Right atrium auricular region (tissue), 2 donors: ENCODE measurements at regions not wholly inside any gene's neighbourhood (a gene's known extent, or its start where the extent isn't known, plus 50 kb on each side); places are given as distances from the start of the nearest gene placed in this dataset.

Experiments
- DNase-seq: peaks from one replicate; pipeline ENCODE4 v3.0.0-alpha.2; 2019; ENCODE audit warnings: low spot score
- H3K27ac ChIP-seq, 2 donors: fragments of 200-600 bp; sonication (generic); 1 replicate in 1 of 2; 2 replicates in 1 of 2; pipeline ENCODE4 v1.5.1; 2016 to 2019
- H3K27me3 ChIP-seq, 2 donors: fragments of 200-600 bp; sonication (generic); one replicate each; pipeline versions ENCODE4 v1.5.1 to v1.6.0; 2017 to 2019
- H3K36me3 ChIP-seq: fragments of 200-600 bp; sonication (generic); one replicate; pipeline ENCODE4 v1.5.1; 2016
- H3K4me1 ChIP-seq, 2 donors: fragments of 200-600 bp; sonication (generic); one replicate each; pipeline versions ENCODE4 v1.5.1 to v1.6.0; 2017 to 2019
- H3K4me3 ChIP-seq, 2 donors: fragments of 200-600 bp; sonication (generic); 1 replicate in 1 of 2; 2 replicates in 1 of 2; pipeline ENCODE4 v1.5.1; 2017 to 2019; ENCODE audit warnings: mild to moderate bottlenecking in 1 of 2, moderate library complexity in 1 of 2
- H3K9me3 ChIP-seq, 2 donors: fragments of 200-600 bp; sonication (generic); one replicate each; pipeline ENCODE4 v1.5.1; 2019
- TF ChIP-seq, protein P1 (sequence below), 2 donors: fragments of 200-600 bp; sonication (generic); IDR thresholded peaks; one replicate each; pipeline ENCODE4 v1.5.1; 2019; ENCODE audit warnings: antibody characterized with exemption in 2 of 2

DNA sequence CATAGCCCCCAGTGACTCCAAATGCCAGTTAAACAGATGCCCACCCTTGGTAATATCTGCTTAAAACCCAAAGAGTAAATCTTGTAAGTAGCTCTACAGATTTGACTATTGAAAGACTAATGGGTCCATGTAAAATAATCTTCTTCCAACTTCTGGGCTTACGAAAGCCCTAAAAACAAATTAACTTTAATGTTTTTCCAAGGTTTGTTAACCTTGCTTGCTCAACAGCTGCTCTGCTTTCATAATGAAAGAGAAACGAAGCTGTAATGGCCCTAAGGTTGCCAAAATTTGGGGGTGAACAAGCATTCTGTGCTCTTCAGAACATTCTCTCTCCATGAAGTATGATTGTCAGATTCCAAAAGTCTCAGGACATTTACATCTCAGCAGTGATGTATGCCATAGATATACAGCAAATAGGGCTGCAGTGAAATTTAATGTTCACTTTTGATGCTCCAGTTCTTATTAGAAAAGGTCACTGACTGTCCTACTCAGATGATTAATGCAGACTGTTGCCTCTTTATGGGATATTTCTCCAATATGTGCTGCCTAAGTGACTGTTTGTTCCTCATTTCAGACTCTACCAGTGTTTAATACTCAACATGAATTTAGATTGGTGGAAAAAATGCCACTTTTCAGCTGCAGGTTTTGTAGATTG, 436.3 kb upstream of the CHST9 start:
- Histone ChIP-seq H3K4me1 (no peaks in the 10 kb centered on the region), H3K36me3 (no peaks in the 10 kb centered on the region), H3K4me3 (no peak overlapping the region), H3K27me3 (no peaks in the 10 kb centered on the region), H3K27ac (no peak overlapping the region), H3K9me3 (no peaks in the 10 kb centered on the region)
- no peak for DNase-seq
- TF ChIP-seq, protein P1, sequence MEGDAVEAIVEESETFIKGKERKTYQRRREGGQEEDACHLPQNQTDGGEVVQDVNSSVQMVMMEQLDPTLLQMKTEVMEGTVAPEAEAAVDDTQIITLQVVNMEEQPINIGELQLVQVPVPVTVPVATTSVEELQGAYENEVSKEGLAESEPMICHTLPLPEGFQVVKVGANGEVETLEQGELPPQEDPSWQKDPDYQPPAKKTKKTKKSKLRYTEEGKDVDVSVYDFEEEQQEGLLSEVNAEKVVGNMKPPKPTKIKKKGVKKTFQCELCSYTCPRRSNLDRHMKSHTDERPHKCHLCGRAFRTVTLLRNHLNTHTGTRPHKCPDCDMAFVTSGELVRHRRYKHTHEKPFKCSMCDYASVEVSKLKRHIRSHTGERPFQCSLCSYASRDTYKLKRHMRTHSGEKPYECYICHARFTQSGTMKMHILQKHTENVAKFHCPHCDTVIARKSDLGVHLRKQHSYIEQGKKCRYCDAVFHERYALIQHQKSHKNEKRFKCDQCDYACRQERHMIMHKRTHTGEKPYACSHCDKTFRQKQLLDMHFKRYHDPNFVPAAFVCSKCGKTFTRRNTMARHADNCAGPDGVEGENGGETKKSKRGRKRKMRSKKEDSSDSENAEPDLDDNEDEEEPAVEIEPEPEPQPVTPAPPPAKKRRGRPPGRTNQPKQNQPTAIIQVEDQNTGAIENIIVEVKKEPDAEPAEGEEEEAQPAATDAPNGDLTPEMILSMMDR (IDR thresholded peaks at IDR 0.05), result no peak

DNA sequence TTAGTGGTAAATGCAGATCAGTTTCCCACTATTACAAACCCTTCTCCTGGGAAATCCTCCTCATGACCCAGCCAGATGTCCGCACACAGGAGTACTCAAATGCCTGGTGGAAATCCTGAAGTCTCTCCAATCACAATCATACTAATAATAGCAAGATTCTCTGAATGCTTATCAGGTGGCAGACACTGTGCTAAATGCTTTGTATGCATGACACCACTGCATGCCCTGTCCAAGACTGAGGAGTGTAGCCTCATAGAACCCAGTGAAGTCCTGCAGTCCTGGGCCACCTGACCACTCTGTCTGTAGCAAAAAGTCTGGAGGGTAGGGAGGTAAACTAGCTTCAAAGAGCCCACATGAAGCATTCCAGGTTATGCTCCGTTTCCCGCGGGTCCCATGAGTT, 434.8 kb upstream of the CHST9 start:
- Histone ChIP-seq H3K36me3 (no peaks in the 10 kb centered on the region), H3K4me1 (no peaks in the 10 kb centered on the region), H3K27ac (peak overlapping the region in 1 of 2 donors; percentile 32), H3K27me3 (no peaks in the 10 kb centered on the region), H3K9me3 (no peaks in the 10 kb centered on the region), H3K4me3 (no peak overlapping the region)
- no peak for DNase-seq
- TF ChIP-seq, protein P1 (IDR thresholded peaks at IDR 0.05), result no peak

DNA sequence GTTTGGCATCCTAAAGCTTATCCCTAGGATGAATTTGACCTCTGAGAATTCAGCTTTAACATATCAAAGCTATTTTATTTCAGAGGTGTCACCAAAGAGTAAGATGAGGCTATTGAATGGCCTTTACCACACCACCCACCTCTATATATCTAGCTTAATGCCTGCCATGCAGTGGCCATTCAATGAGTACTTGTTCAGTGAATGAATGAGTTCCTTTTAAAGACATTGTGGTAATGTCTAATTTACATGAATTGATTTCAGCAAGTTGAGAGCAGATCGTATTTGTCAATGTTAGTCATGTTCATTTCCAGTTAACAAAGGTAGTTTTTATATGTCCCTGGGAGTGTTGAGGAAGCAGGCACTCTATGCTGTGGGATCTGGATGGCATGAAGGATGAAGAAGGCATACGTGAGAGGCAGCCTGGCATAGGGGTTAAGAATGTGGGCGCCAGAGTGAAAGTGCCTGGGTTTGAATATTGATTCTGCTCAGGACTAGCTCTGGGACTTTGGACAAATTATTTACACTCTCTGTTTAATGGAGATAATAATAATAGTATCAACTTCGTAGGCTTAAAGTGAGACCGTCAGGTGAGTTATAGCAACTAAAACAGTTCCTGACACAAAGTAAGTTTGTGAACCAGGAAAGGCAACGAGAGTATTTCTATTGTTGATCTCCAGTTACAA, 434.1 kb upstream of the CHST9 start:
- Histone ChIP-seq H3K4me3 (no peak overlapping the region), H3K9me3 (no peaks in the 10 kb centered on the region), H3K4me1 (no peaks in the 10 kb centered on the region), H3K36me3 (no peaks in the 10 kb centered on the region), H3K27me3 (no peaks in the 10 kb centered on the region), H3K27ac (peak overlapping the region in 1 of 2 donors; percentile 32)
- no peak for DNase-seq
- TF ChIP-seq, protein P1 (IDR thresholded peaks at IDR 0.05), result no peak

DNA sequence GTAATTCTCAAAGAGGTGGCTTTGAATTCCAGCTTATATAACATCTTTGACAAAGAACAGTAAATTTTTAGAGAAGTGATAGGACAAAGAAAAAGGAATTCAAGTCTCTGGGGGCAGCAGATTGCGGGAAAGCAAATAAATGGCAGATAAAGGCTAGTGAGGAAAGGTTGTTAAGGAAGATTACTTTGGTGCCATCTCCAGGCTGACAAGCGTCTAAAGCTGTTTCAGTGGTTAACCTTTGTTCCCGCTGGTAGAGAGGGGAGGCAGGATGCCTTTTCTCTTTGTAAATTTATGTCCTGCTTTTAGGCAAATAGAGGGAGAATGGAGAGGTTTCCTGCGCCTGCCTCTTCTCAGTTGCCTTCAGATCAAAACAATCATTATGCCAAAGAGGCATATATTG, 431.2 kb upstream of the CHST9 start:
- TF ChIP-seq, protein P1 (IDR thresholded peaks at IDR 0.05), result no peak
- H3K4me3 ChIP-seq, result no peak overlapping the region
- H3K27ac ChIP-seq, result no peak overlapping the region
- no peak for DNase-seq
- no peaks in the 10 kb centered on the region for H3K27me3 ChIP-seq
- H3K4me1 ChIP-seq, result no peaks in the 10 kb centered on the region
- H3K9me3 ChIP-seq, result no peaks in the 10 kb centered on the region
- no peaks in the 10 kb centered on the region for H3K36me3 ChIP-seq

DNA sequence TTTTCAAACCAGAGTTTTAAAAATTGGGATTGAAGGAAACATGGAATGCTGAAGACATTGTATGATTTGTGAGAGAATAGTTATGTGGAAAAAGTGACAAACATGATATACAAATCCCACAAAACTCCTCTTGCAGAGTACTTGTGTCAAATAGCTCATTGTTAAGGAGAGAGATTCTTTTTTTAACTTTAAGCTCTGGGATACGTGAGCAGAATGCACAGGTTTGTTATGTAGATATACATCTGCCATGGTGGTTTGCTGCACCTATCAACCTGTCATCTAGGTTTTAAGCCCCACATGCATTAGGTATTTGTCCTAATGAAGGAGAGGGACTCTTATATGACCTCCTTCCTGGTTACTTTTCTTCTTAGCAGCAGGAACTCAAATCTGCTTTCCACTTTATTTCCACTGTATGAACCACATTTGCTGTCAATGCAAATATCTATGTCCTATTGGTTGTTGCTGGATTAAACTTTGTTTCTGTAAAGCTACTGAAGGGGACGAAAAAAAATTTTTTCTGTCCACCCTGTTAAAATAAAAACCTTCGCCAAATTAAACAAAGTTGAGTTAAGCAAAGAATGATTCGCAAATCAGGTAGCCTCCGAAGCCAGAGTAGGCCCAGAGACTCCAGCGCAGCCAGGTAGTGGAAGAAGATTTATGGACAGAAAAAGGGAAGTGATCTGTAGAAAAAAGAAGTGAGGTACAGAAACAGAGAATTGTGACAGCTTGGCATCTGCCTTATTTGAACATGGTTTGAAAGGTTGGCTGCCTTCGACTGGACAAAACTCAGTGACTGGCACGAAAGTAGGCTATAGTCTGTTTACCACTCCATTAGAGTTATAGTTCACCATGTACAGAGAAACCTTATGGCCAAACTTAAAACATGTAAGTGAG, 430.1 kb upstream of the CHST9 start:
- Histone ChIP-seq H3K27me3 (no peaks in the 10 kb centered on the region), H3K27ac (no peak overlapping the region), H3K9me3 (no peaks in the 10 kb centered on the region), H3K36me3 (no peaks in the 10 kb centered on the region), H3K4me3 (no peak overlapping the region), H3K4me1 (no peaks in the 10 kb centered on the region)
- DNase-seq, result no peak
- TF ChIP-seq, protein P1 (IDR thresholded peaks at IDR 0.05), result no peak
